A549 (cell line): ENCODE measurements at regions not wholly inside any gene's neighbourhood (a gene's known extent, or its start where the extent isn't known, plus 50 kb on each side); places are given as distances from the start of the nearest gene placed in this dataset.
A peak's percentile ranks its signal among the peaks of the same experiment; 100 is the strongest.

Experiments used
- ATAC-seq, 2 experiments: fragments of 200-7000 bp in 1 of 2; fragments of >200 bp in 1 of 2; cut with Nextera tagmentation in 1 of 2; cut with Tn5 transposase in 1 of 2; 3 replicates each; pipeline versions ENCODE4 v1.8.0 to v1.9.1; 2018 to 2020; ENCODE audit warnings: mild to moderate bottlenecking in 1 of 2, moderate library complexity in 1 of 2
- CTCF ChIA-PET: fragments of 300-600 bp; sonication (Branson Sonifier 250); formaldehyde crosslinking; extraction: SDS; loops from one replicate; lab custom pipeline; 2021; ENCODE audit warnings: antibody characterized with exemption, inconsistent platforms; lab: Yijun Ruan, JAX
- POLR2A ChIA-PET: fragments of 350-600 bp; formaldehyde crosslinking; extraction: SDS; loops from one replicate; lab custom pipeline; 2021; ENCODE audit warnings: antibody characterized with exemption, inconsistent platforms; lab: Yijun Ruan, JAX
- DNase-seq, 2 experiments: peaks; one replicate each; pipeline versions ENCODE4 v3.0.0 to v3.0.0-alpha.2; 2011 to 2016; ENCODE audit warnings: low read depth in 1 of 2, low spot score in 1 of 2
- FAIRE-seq: peaks from 2 replicates; lab custom pipeline; 2011; peaks lifted over from hg19 to GRCh38; lab: Jason Lieb, UNC
- H3K27ac ChIP-seq, 2 experiments: fragments of >200 bp; sonication (Bioruptor Twin); formaldehyde crosslinking; 3 replicates each; pipeline ENCODE4 v1.5.1; 2016 to 2017
- H3K4me1 ChIP-seq: fragments of >200 bp; sonication (Bioruptor Twin); formaldehyde crosslinking; 3 replicates; pipeline ENCODE4 v1.6.1; 2016
- H3K4me2 ChIP-seq: fragments of >200 bp; sonication (Bioruptor Twin); formaldehyde crosslinking; 3 replicates; pipeline ENCODE4 v1.6.1; 2016
- H3K4me3 ChIP-seq: fragments of >200 bp; sonication (Bioruptor Twin); formaldehyde crosslinking; 3 replicates; pipeline ENCODE4 v1.5.1; 2016
- H3K9me3 ChIP-seq: fragments of >200 bp; sonication (Bioruptor Twin); formaldehyde crosslinking; 3 replicates; pipeline ENCODE4 v1.6.1; 2016
- ATOH8 ChIP-seq: fragments of 250-450 bp; sonication (Bioruptor Pico); IDR thresholded peaks from 2 replicates; pipeline ENCODE4 v1.5.0; 2020; ENCODE audit warnings: low read depth, mild to moderate bottlenecking, moderate library complexity
- BHLHE40 ChIP-seq: IDR thresholded peaks from 2 replicates; pipeline ENCODE4 v1.6.1; 2012; ENCODE audit warnings: low read depth, low read length, inconsistent platforms
- CBX2 ChIP-seq: fragments of 200-600 bp; sonication (generic); IDR thresholded peaks from 2 replicates; pipeline ENCODE4 v1.6.1; 2016; ENCODE audit warnings: low read depth, mild to moderate bottlenecking, borderline replicate concordance
- EHF ChIP-seq: fragments of 250-450 bp; sonication (Bioruptor Pico); IDR thresholded peaks from 2 replicates; pipeline ENCODE4 v1.5.0; 2020; ENCODE audit warnings: mild to moderate bottlenecking
- ELK1 ChIP-seq: fragments of 150-350 bp; IDR thresholded peaks from 2 replicates; pipeline ENCODE4 v1.6.1; 2014; ENCODE audit warnings: low read depth, mild to moderate bottlenecking, low read length
- EP300 ChIP-seq, 2 experiments: fragments of >200 bp; sonication (Bioruptor Twin); formaldehyde crosslinking; IDR thresholded peaks; 2 replicates in 1 of 2; 3 replicates in 1 of 2; pipeline ENCODE4 v1.6.1; 2016 to 2017
- GATA3 ChIP-seq: IDR thresholded peaks from 2 replicates; pipeline ENCODE4 v1.6.1; 2012; ENCODE audit warnings: borderline replicate concordance
- HES2 ChIP-seq: fragments of >200 bp; sonication (Bioruptor Twin); formaldehyde crosslinking; IDR thresholded peaks from 2 replicates; pipeline ENCODE4 v1.6.1; 2016
- HOXA7 ChIP-seq: fragments of 250-450 bp; sonication (Bioruptor Pico); IDR thresholded peaks from 2 replicates; pipeline ENCODE4 v1.5.0; 2020; ENCODE audit warnings: mild to moderate bottlenecking, moderate library complexity
- HOXB5 ChIP-seq: fragments of 250-450 bp; sonication (Bioruptor Pico); IDR thresholded peaks from 2 replicates; pipeline ENCODE4 v1.5.0; 2020; ENCODE audit warnings: mild to moderate bottlenecking, moderate library complexity
- JUNB ChIP-seq: fragments of >200 bp; sonication (Bioruptor Twin); formaldehyde crosslinking; IDR thresholded peaks from 2 replicates; pipeline ENCODE4 v1.6.1; 2016
- MAZ ChIP-seq: fragments of 150-350 bp; IDR thresholded peaks from 2 replicates; pipeline ENCODE4 v1.6.1; 2014; ENCODE audit warnings: antibody characterized with exemption, low read depth, low read length, borderline replicate concordance
- MYC ChIP-seq: IDR thresholded peaks from 2 replicates; pipeline ENCODE4 v1.6.1; 2012; ENCODE audit warnings: mild to moderate bottlenecking, inconsistent platforms, low read length, improper control_type of control experiment, borderline replicate concordance
- PBX3 ChIP-seq: IDR thresholded peaks from 2 replicates; pipeline ENCODE4 v1.6.1; 2012
- POLR2A ChIP-seq: IDR thresholded peaks from 2 replicates; pipeline ENCODE4 v1.6.1; 2012; ENCODE audit warnings: mild to moderate bottlenecking, low read length
- POLR2AphosphoS2 ChIP-seq: conservative IDR thresholded peaks from 2 replicates; pipeline ENCODE4 v1.6.1; 2012; ENCODE audit warnings: low read length, improper control_type of control experiment, inconsistent platforms
- RCOR1 ChIP-seq: fragments of 150-350 bp; IDR thresholded peaks from 2 replicates; pipeline ENCODE4 v1.6.1; 2014; ENCODE audit warnings: antibody characterized with exemption, low read length, low read depth
- REST ChIP-seq: fragments of 200-600 bp; sonication (generic); IDR thresholded peaks from 2 replicates; pipeline ENCODE4 v1.6.1; 2016; ENCODE audit warnings: antibody characterized with exemption, mild to moderate bottlenecking, moderate library complexity
- RFX5 ChIP-seq: fragments of 450-650 bp; IDR thresholded peaks from 2 replicates; pipeline ENCODE4 v1.7.1; 2014; ENCODE audit warnings: antibody characterized with exemption, mild to moderate bottlenecking, moderate library complexity
- TP53 ChIP-seq: fragments of 250-450 bp; sonication (Bioruptor Pico); IDR thresholded peaks from 2 replicates; pipeline ENCODE4 v1.5.0; 2021; ENCODE audit warnings: mild to moderate bottlenecking, moderate library complexity
- WGBS: methylation state at CpG from one replicate; pipeline ENCODE4 v1.1.6; 2017; ENCODE audit errors: missing lambda C conversion rate; 5-methylcytosine and 5-hydroxymethylcytosine counted together

- ChIA-PET POLR2A (no interaction called here), CTCF (no interaction called here)
- no peak for DNase-seq
- TF ChIP-seq BHLHE40 (no peak), EHF (CRISPR knock-in tag) (no peak), ELK1 (no peak), HOXA7 (CRISPR knock-in tag) (no peak), HOXB5 (no peak), CBX2 (no peak), TP53 (CRISPR knock-in tag) (no peak), HES2 (no peak), RCOR1 (no peak), MYC (no peak), POLR2AphosphoS2 (no peak), RFX5 (no peak), JUNB (no peak), PBX3 (no peak)
- H3K4me3 ChIP-seq, result no peak overlapping the region
- H3K9me3 ChIP-seq, result no peaks in the 10 kb centered on the region; the same call in 2 of the 3 replicates
- ATAC-seq, result no peak
- H3K4me1 ChIP-seq, result no peaks in the 10 kb centered on the region
- peak; percentile 23 for FAIRE-seq
- no peak overlapping the region for H3K27ac ChIP-seq
- H3K4me2 ChIP-seq, result no peak overlapping the region
- WGBS, result 16% methylated on average over 2 of the region's 2 CpGs
Measured at GRCh38 chr11:23336961-23337360, 476.7 kb upstream of the CCDC179 start.

GRCh38 chr11:23353611-23354010 is 493.3 kb upstream of the CCDC179 start:
- no peak for DNase-seq
- CTCF ChIA-PET, result interaction anchor here (0.7 kb wide), 1 partner anchor 726 kb away, joined by 3 read pairs; no protein-coding TSS in a partner anchor
- H3K27ac ChIP-seq, result no peak overlapping the region
- TF ChIP-seq POLR2A (no peak), MAZ (no peak), ATOH8 (CRISPR knock-in tag) (no peak), EP300 (IDR thresholded peaks at IDR 0.05) (no peak), GATA3 (no peak), REST (no peak)
- TF ChIP-seq, all 56 proteins: peak for 0
- no peaks in the 10 kb centered on the region for H3K4me1 ChIP-seq
- FAIRE-seq (no peak), ATAC-seq (no peak)
- POLR2A ChIA-PET, result no interaction called here
- no peak overlapping the region for H3K4me2 ChIP-seq
- no peak overlapping the region for H3K4me3 ChIP-seq
- no peaks in the 10 kb centered on the region for H3K9me3 ChIP-seq
- 2% methylated on average over 2 of the region's 2 CpGs for WGBS
